HG02884 (cell line): ENCODE measurements at regions not wholly inside any gene's neighbourhood (a gene's known extent, or its start where the extent isn't known, plus 50 kb on each side); places are given as distances from the start of the nearest gene placed in this dataset.

ENCODE experiments used
- ATAC-seq: cut with Tn5 transposase; IDR thresholded peaks from one replicate; pipeline ENCODE4 v1.9.1; 2021; ENCODE audit warnings: mild to moderate bottlenecking, moderate library complexity; ENCODE audit not compliant: unreplicated experiment

- ATAC-seq, result no peak
Measured at GRCh38 chr14:87816416-87816815, 176.6 kb downstream of the GALC start.

- ATAC-seq, result no peak
Measured at GRCh38 chr14:87815121-87815520, 177.9 kb downstream of the GALC start.

- ATAC-seq, result no peak
Measured at GRCh38 chr14:87813686-87814085, 179.3 kb downstream of the GALC start.

GRCh38 chr14:87813211-87813610, 179.8 kb downstream of the GALC start:
- ATAC-seq, result no peak

GRCh38 chr14:87811246-87811645, 181.7 kb downstream of the GALC start:
- ATAC-seq, result no peak

- no peak for ATAC-seq
Measured at GRCh38 chr14:87810711-87811110, 182.3 kb downstream of the GALC start.

GRCh38 chr14:87809261-87809660, 183.7 kb downstream of the GALC start:
- no peak for ATAC-seq

- ATAC-seq, result peak; percentile 93
Measured at GRCh38 chr14:87805315-87805723, 187.7 kb downstream of the GALC start.

GRCh38 chr14:87800216-87800615, 192.8 kb downstream of the GALC start:
- no peak for ATAC-seq

- ATAC-seq, result no peak
Measured at GRCh38 chr14:87799400-87799799, 193.6 kb downstream of the GALC start.

GRCh38 chr14:87797001-87797400, 196.0 kb downstream of the GALC start:
- no peak for ATAC-seq

- ATAC-seq, result no peak
Measured at GRCh38 chr14:87794561-87794960, 198.4 kb downstream of the GALC start.

- no peak for ATAC-seq
Measured at GRCh38 chr14:87785897-87786296, 207.1 kb downstream of the GALC start.

- no peak for ATAC-seq
Measured at GRCh38 chr14:87784386-87784785, 208.6 kb downstream of the GALC start.

- no peak for ATAC-seq
Measured at GRCh38 chr14:87783071-87783470, 209.9 kb downstream of the GALC start.

GRCh38 chr14:87772854-87773253, 220.1 kb downstream of the GALC start:
- ATAC-seq, result no peak

- no peak for ATAC-seq
Measured at GRCh38 chr14:87767567-87767901, 225.4 kb downstream of the GALC start.

GRCh38 chr14:87758876-87759275, 234.1 kb downstream of the GALC start:
- no peak for ATAC-seq

GRCh38 chr14:87756661-87757060, 236.3 kb downstream of the GALC start:
- no peak for ATAC-seq

GRCh38 chr14:87754520-87755223, 238.3 kb downstream of the GALC start:
- no peak for ATAC-seq

GRCh38 chr14:87748558-87748957, 244.4 kb downstream of the GALC start:
- ATAC-seq, result no peak

GRCh38 chr14:87745507-87746118, 247.4 kb downstream of the GALC start:
- peak; percentile 48 for ATAC-seq
